HEK293 (cell line): ENCODE measurements at regions not wholly inside any gene's neighbourhood (a gene's known extent, or its start where the extent isn't known, plus 50 kb on each side); places are given as distances from the start of the nearest gene placed in this dataset.

Experiments used
- MEIS1 ChIP-seq: sonication (generic); formaldehyde crosslinking; IDR thresholded peaks from 2 replicates; pipeline ENCODE4 v1.8.1; 2022; ENCODE audit warnings: missing genetic modification reagents, mild to moderate bottlenecking, borderline replicate concordance
- ZBTB10 ChIP-seq: fragments of 450-650 bp; formaldehyde crosslinking; IDR thresholded peaks from 2 replicates; pipeline ENCODE4 v1.5.1; 2016; ENCODE audit warnings: missing biosample characterization, missing genetic modification characterization
- ZNF239 ChIP-seq: fragments of 450-650 bp; formaldehyde crosslinking; IDR thresholded peaks from 2 replicates; pipeline ENCODE4 v1.5.1; 2016; ENCODE audit warnings: missing biosample characterization, missing genetic modification characterization
- TF ChIP-seq, protein P1 (sequence below): fragments of 450-650 bp; formaldehyde crosslinking; IDR thresholded peaks from 2 replicates; pipeline ENCODE4 v1.5.1; 2016; ENCODE audit warnings: missing biosample characterization, missing genetic modification characterization

DNA sequence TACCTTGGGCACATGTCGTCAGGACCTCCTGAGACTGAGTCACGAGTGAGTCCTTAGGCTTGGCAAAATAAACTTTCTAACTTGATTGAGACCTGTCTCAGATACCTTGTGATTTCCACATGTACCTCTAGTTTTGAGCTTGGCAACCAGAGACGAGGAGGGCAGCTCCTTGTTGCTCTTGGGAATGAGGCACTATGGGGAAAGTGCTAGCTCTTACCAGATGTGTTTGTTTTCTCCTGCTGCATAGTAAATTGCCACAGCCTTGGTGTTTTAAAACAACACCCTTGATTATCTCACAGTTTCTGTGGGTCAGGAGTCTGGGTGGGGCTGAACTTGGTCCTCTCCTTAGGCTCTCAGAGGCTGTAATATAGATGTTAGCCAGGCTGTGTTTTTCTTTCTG lies 59.1 kb upstream of the MAML3 start:
- no peak for TF ChIP-seq MEIS1 (CRISPR knock-in tag)
- TF ChIP-seq, protein P1, sequence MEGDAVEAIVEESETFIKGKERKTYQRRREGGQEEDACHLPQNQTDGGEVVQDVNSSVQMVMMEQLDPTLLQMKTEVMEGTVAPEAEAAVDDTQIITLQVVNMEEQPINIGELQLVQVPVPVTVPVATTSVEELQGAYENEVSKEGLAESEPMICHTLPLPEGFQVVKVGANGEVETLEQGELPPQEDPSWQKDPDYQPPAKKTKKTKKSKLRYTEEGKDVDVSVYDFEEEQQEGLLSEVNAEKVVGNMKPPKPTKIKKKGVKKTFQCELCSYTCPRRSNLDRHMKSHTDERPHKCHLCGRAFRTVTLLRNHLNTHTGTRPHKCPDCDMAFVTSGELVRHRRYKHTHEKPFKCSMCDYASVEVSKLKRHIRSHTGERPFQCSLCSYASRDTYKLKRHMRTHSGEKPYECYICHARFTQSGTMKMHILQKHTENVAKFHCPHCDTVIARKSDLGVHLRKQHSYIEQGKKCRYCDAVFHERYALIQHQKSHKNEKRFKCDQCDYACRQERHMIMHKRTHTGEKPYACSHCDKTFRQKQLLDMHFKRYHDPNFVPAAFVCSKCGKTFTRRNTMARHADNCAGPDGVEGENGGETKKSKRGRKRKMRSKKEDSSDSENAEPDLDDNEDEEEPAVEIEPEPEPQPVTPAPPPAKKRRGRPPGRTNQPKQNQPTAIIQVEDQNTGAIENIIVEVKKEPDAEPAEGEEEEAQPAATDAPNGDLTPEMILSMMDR (tag by site-specific recombination) = no peak
- TF ChIP-seq ZBTB10 (tag by site-specific recombination) = no peak
- no peak for TF ChIP-seq ZNF239 (tag by site-specific recombination)
